ENCODE measurements at regions not wholly inside any gene's neighbourhood (a gene's known extent, or its start where the extent isn't known, plus 50 kb on each side); places are given as distances from the start of the nearest gene placed in this dataset.

- TF ChIP-seq EP300 (IDR thresholded peaks at IDR 0.05) (no peak), CTCF (IDR thresholded peaks at IDR 0.05) (no peak), POLR2A (IDR thresholded peaks at IDR 0.05) (no peak)
- H3K4me1 ChIP-seq: no peaks in the 10 kb centered on the region
- 75 to 82% methylated on average over 2 of the region's 2 CpGs for WGBS, 2 donors
- H3K36me3 ChIP-seq: no peaks in the 10 kb centered on the region
- H3K27me3 ChIP-seq: no peaks in the 10 kb centered on the region
- H3K27ac ChIP-seq: no peak overlapping the region
- no peak for DNase-seq (ENCODE audit: low spot score in 2 of 2)
- H3K4me3 ChIP-seq: no peak overlapping the region
- H3K9me3 ChIP-seq: peaks cover 0 to 11% (median 0%) of the 10 kb centered on the region in 4 donors
These were observed 447.2 kb upstream of the CCDC54 start for GRCh38 chr3:106930086-106930485.

GRCh38 chr3:106931904-106932303 lies 445.3 kb upstream of the CCDC54 start:
- Histone ChIP-seq H3K4me3 (no peak overlapping the region), H3K36me3 (no peaks in the 10 kb centered on the region), H3K27ac (no peak overlapping the region), H3K27me3 (no peaks in the 10 kb centered on the region), H3K9me3 (peaks cover 0 to 11% (median 0%) of the 10 kb centered on the region in 4 donors), H3K4me1 (no peaks in the 10 kb centered on the region)
- no peak for TF ChIP-seq CTCF (IDR thresholded peaks at IDR 0.05)
- no peak for TF ChIP-seq POLR2A (IDR thresholded peaks at IDR 0.05)
- no peak for TF ChIP-seq EP300 (IDR thresholded peaks at IDR 0.05)
- no peak for DNase-seq (ENCODE audit: low spot score in 2 of 2)
- WGBS, 2 donors: 89 to 95% methylated on average over 1 of the region's 1 CpG

- Histone ChIP-seq H3K27ac (no peak overlapping the region), H3K4me1 (no peaks in the 10 kb centered on the region), H3K9me3 (peaks cover 0 to 11% (median 0%) of the 10 kb centered on the region in 4 donors), H3K4me3 (no peak overlapping the region), H3K27me3 (no peaks in the 10 kb centered on the region), H3K36me3 (no peaks in the 10 kb centered on the region)
- no peak for DNase-seq (ENCODE audit: low spot score in 2 of 2)
- no peak for TF ChIP-seq EP300 (IDR thresholded peaks at IDR 0.05)
- no peak for TF ChIP-seq CTCF (IDR thresholded peaks at IDR 0.05)
- no peak for TF ChIP-seq POLR2A (IDR thresholded peaks at IDR 0.05)
- WGBS, 2 donors: 46% methylated on average over 4 of the region's 4 CpGs
These were observed 440.9 kb upstream of the CCDC54 start for GRCh38 chr3:106936337-106936736.

GRCh38 chr3:106942051-106942450 lies 435.2 kb upstream of the CCDC54 start:
- Histone ChIP-seq H3K9me3 (no peaks in the 10 kb centered on the region), H3K36me3 (no peaks in the 10 kb centered on the region), H3K27ac (no peak overlapping the region), H3K4me3 (no peak overlapping the region), H3K4me1 (no peaks in the 10 kb centered on the region), H3K27me3 (no peaks in the 10 kb centered on the region)
- no peak for DNase-seq (ENCODE audit: low spot score in 2 of 2)
- no peak for TF ChIP-seq CTCF (IDR thresholded peaks at IDR 0.05)
- WGBS, 2 donors: 48 to 52% methylated on average over 3 of the region's 3 CpGs

GRCh38 chr3:106943071-106943470 lies 434.2 kb upstream of the CCDC54 start:
- Histone ChIP-seq H3K27ac (no peak overlapping the region), H3K4me1 (no peaks in the 10 kb centered on the region), H3K4me3 (no peak overlapping the region), H3K36me3 (no peaks in the 10 kb centered on the region), H3K9me3 (no peaks in the 10 kb centered on the region), H3K27me3 (no peaks in the 10 kb centered on the region)
- DNase-seq (ENCODE audit: low spot score in 2 of 2): no peak
- TF ChIP-seq CTCF (IDR thresholded peaks at IDR 0.05) (no peak), POLR2A (IDR thresholded peaks at IDR 0.05) (no peak), EP300 (IDR thresholded peaks at IDR 0.05) (no peak)
